ENCODE measurements at regions not wholly inside any gene's neighbourhood (a gene's known extent, or its start where the extent isn't known, plus 50 kb on each side); places are given as distances from the start of the nearest gene placed in this dataset.

GRCh38 chr12:17680220-17680619 lies 409.8 kb downstream of the RERGL start:
- TF ChIP-seq ZFP30 (CRISPR knock-in tag; IDR thresholded peaks at IDR 0.05) (no peak), ARNTL (CRISPR knock-in tag; IDR thresholded peaks at IDR 0.05; ENCODE audit: borderline replicate concordance, low read depth) (no peak), TCF4 (CRISPR knock-in tag; IDR thresholded peaks at IDR 0.05; ENCODE audit: borderline replicate concordance) (no peak), SNAI2 (CRISPR knock-in tag; IDR thresholded peaks at IDR 0.05) (no peak), CSRNP3 (CRISPR knock-in tag; IDR thresholded peaks at IDR 0.05) (no peak), RARB (CRISPR knock-in tag; IDR thresholded peaks at IDR 0.05) (no peak), ISL1 (CRISPR knock-in tag; IDR thresholded peaks at IDR 0.05) (no peak), CSDC2 (CRISPR knock-in tag; IDR thresholded peaks at IDR 0.05) (no peak), ZNF8 (CRISPR knock-in tag; IDR thresholded peaks at IDR 0.05) (no peak), OSR1 (CRISPR knock-in tag; IDR thresholded peaks at IDR 0.05) (no peak), PPARA (CRISPR knock-in tag; IDR thresholded peaks at IDR 0.05; ENCODE audit: borderline replicate concordance) (no peak), CREB5 (CRISPR knock-in tag; IDR thresholded peaks at IDR 0.05; ENCODE audit: low read depth) (no peak)
- no peak for ATAC-seq

- ATAC-seq = no peak
- TF ChIP-seq ZNF565 (CRISPR knock-in tag; conservative IDR thresholded peaks at IDR 0.05; ENCODE audit: low read depth) (no peak), ZFP30 (CRISPR knock-in tag; IDR thresholded peaks at IDR 0.05) (no peak), PPARA (CRISPR knock-in tag; IDR thresholded peaks at IDR 0.05; ENCODE audit: borderline replicate concordance) (no peak), CSRNP3 (CRISPR knock-in tag; IDR thresholded peaks at IDR 0.05) (no peak)
Measured at GRCh38 chr12:17666641-17667324, 423.2 kb downstream of the RERGL start.

GRCh38 chr12:17665839-17666238 lies 424.2 kb downstream of the RERGL start:
- ATAC-seq = no peak
- no peak for TF ChIP-seq GLIS3 (CRISPR knock-in tag; IDR thresholded peaks at IDR 0.05)
- no peak for TF ChIP-seq ZFP30 (CRISPR knock-in tag; IDR thresholded peaks at IDR 0.05)
- TF ChIP-seq TOX (CRISPR knock-in tag; IDR thresholded peaks at IDR 0.05; ENCODE audit: borderline replicate concordance) = no peak
- no peak for TF ChIP-seq PPARA (CRISPR knock-in tag; IDR thresholded peaks at IDR 0.05; ENCODE audit: borderline replicate concordance)
- no peak for TF ChIP-seq ZNF565 (CRISPR knock-in tag; conservative IDR thresholded peaks at IDR 0.05; ENCODE audit: low read depth)
- no peak for TF ChIP-seq BACH2 (CRISPR knock-in tag; IDR thresholded peaks at IDR 0.05; ENCODE audit: borderline replicate concordance)
- TF ChIP-seq ZNF8 (CRISPR knock-in tag; IDR thresholded peaks at IDR 0.05) = no peak
- TF ChIP-seq OSR1 (CRISPR knock-in tag; IDR thresholded peaks at IDR 0.05) = no peak
- TF ChIP-seq ZFP3 (CRISPR knock-in tag; IDR thresholded peaks at IDR 0.05) = no peak
- TF ChIP-seq PATZ1 (CRISPR knock-in tag; IDR thresholded peaks at IDR 0.05; ENCODE audit: borderline replicate concordance) = no peak
- TF ChIP-seq ISL1 (CRISPR knock-in tag; IDR thresholded peaks at IDR 0.05) = no peak
- TF ChIP-seq SNAI2 (CRISPR knock-in tag; IDR thresholded peaks at IDR 0.05) = no peak
- TF ChIP-seq CSDC2 (CRISPR knock-in tag; IDR thresholded peaks at IDR 0.05) = no peak
- no peak for TF ChIP-seq CSRNP3 (CRISPR knock-in tag; IDR thresholded peaks at IDR 0.05)

GRCh38 chr12:17661250-17661649 lies 428.7 kb downstream of the RERGL start:
- no peak for TF ChIP-seq CSRNP3 (CRISPR knock-in tag; IDR thresholded peaks at IDR 0.05)
- TF ChIP-seq ZNF565 (CRISPR knock-in tag; conservative IDR thresholded peaks at IDR 0.05; ENCODE audit: low read depth) = no peak
- TF ChIP-seq ISL1 (CRISPR knock-in tag; IDR thresholded peaks at IDR 0.05) = no peak
- no peak for TF ChIP-seq CSDC2 (CRISPR knock-in tag; IDR thresholded peaks at IDR 0.05)
- TF ChIP-seq RARB (CRISPR knock-in tag; IDR thresholded peaks at IDR 0.05) = no peak
- TF ChIP-seq ARNTL (CRISPR knock-in tag; IDR thresholded peaks at IDR 0.05; ENCODE audit: borderline replicate concordance, low read depth) = no peak
- no peak for TF ChIP-seq ZFP3 (CRISPR knock-in tag; IDR thresholded peaks at IDR 0.05)
- TF ChIP-seq OSR1 (CRISPR knock-in tag; IDR thresholded peaks at IDR 0.05) = no peak
- no peak for ATAC-seq

Data from SK-N-SH treated with all-trans-retinoic acid at 6 μM for 48 hours (cell line).